Right lobe of liver (tissue), 4 donors: ENCODE measurements at regions not wholly inside any gene's neighbourhood (a gene's known extent, or its start where the extent isn't known, plus 50 kb on each side); places are given as distances from the start of the nearest gene placed in this dataset.

ENCODE experiments used
- CTCF ChIP-seq, 4 donors: fragments of 200-600 bp in 3 of 4; fragments of 450-650 bp in 1 of 4; IDR thresholded peaks; one replicate each; pipeline versions ENCODE4 v1.5.1 to v1.8.0; 2016 to 2022; ENCODE audit warnings: antibody characterized with exemption in 4 of 4, mild to moderate bottlenecking in 2 of 4
- POLR2A ChIP-seq: fragments of 450-650 bp; IDR thresholded peaks from one replicate; pipeline ENCODE4 v1.6.1; 2017; ENCODE audit warnings: antibody characterized with exemption, mild to moderate bottlenecking
- donor health status: DM: no; HTN: no; CAD: no.
- donor health status: DM: no; HTN: no; CAD: no.
- donor health status: DM: no; HTN: yes; CAD: no.

DNA sequence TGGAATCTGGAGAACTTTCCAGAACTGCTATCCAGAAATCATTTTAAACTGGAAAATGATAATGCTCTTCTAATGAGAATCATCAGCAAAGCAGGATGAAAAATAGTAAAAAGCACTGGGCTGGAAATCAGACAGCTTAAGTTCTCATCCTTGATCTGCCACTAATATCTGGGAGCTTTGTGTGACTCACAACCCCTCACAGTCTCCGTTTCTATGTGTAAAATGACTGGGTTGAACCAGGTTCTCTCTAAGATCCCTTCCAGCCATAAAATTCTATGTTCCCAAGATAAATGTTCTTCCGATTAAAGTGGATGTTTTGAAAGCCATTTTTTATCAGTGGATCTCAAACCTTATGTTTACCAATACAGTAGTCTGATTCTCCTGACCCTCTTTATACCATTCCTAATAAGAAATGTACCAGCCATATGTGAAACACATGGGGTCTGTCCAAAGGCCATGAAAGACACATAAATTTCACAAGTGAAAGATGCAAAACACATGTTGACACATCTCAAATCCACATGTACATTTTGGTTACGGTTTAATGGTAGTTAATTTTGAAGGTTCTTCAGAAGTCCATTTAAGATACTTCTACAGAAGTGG lies 188.8 kb downstream of the EN1 start:
- TF ChIP-seq CTCF (IDR thresholded peaks at IDR 0.05) (no peak), POLR2A (no peak)
